ENCODE measurements at regions not wholly inside any gene's neighbourhood (a gene's known extent, or its start where the extent isn't known, plus 50 kb on each side); places are given as distances from the start of the nearest gene placed in this dataset.
"Not testable (repeated sequence)": the region's sequence is repeated elsewhere in the genome, so short reads cannot be mapped to it uniquely, and the experiment has no call there.

GRCh38 chr16:21508661-21509436 is 90.5 kb upstream of the METTL9 start:
- H3K4me3 ChIP-seq (ENCODE audit: low read depth, low read length); CTCF ChIA-PET; H3K27me3 ChIP-seq (ENCODE audit: control insufficient read depth, insufficient read depth, low read length); POLR2A ChIA-PET; DNase-seq (ENCODE audit: low read depth, low spot score); H3K27ac ChIP-seq (ENCODE audit: low read depth, low read length); H3K9me3 ChIP-seq (ENCODE audit: control insufficient read depth, insufficient read depth, low read length): not testable (repeated sequence)

GRCh38 chr16:21509437-21510086 is 89.8 kb upstream of the METTL9 start:
- CTCF ChIA-PET; H3K27me3 ChIP-seq (ENCODE audit: control insufficient read depth, insufficient read depth, low read length); H3K27ac ChIP-seq (ENCODE audit: low read depth, low read length); POLR2A ChIA-PET; H3K9me3 ChIP-seq (ENCODE audit: control insufficient read depth, insufficient read depth, low read length); DNase-seq (ENCODE audit: low read depth, low spot score); H3K4me3 ChIP-seq (ENCODE audit: low read depth, low read length): not testable (repeated sequence)

DNA sequence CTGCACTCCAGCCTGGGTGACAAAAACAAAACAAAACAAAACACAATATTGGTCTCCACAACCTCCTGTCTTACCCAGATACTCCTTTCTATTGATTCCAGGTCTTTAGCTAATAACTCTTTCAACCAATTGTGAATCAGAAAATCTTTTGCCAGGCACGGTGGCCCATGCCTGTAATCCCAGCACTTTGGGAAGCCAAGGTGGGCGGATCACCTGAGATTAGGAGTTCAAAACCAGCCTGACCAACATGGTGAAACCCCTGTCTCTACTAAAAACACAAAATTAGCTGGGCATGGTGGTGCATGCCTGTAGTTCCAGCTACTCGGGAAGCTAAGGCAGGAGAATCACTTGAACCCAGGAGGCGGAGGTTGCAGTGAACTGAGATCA is 88.5 kb upstream of the METTL9 start:
- CTCF ChIA-PET; POLR2A ChIA-PET; H3K27ac ChIP-seq (ENCODE audit: low read depth, low read length): not testable (repeated sequence)

DNA sequence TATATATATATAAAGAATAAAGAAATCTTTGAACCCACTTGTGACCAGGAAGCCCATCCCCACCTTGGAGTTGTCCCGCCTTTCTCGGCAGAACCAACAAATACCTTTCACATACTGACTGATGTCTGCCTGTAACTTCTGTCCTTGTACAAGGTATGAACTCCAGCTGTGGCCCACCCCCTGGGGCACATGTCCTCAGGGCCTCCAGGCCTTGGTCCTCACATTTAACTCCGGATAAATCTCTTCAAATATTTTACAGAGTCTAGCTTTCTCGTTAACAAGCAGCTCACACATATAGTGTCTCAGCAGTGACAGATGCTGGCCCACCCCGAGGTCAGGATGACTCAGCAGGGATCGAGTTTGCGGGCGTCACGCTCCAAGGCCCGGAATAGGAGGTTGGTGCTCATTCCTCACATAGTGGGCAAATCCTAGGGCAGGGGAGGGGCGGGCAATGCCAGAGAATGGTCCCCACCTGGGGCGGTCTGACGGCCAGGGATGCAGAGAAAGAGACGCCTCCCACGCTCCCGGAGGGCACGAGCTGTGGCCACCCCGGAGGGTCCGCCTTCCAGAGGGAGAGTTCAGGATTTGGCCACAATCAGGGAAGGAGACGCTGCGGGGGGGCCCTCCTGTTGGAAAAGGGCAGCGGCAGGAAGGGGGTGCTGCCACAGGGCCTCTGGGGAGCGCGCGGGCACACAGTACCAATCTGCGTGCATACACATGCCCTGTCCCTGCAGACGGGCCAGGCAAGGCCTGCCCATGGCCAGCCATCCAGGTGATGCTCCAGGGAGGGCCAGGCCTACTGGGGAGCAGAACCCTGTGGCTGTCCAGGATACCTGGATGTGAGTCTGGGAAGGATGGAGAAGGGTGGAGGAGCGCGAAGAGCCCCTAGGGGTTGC is 87.8 kb upstream of the METTL9 start:
- CTCF ChIA-PET; POLR2A ChIA-PET; H3K9me3 ChIP-seq (ENCODE audit: control insufficient read depth, insufficient read depth, low read length); H3K4me3 ChIP-seq (ENCODE audit: low read depth, low read length); DNase-seq (ENCODE audit: low read depth, low spot score); H3K27me3 ChIP-seq (ENCODE audit: control insufficient read depth, insufficient read depth, low read length): not testable (repeated sequence)
- H3K27ac ChIP-seq (ENCODE audit: low read depth, low read length), result peak overlapping the region; percentile 77

More for the DNA sequence above, 88.5 kb upstream of the METTL9 start:
- not testable (repeated sequence) for DNase-seq (ENCODE audit: low read depth, low spot score); H3K9me3 ChIP-seq (ENCODE audit: control insufficient read depth, insufficient read depth, low read length); H3K4me3 ChIP-seq (ENCODE audit: low read depth, low read length); H3K27me3 ChIP-seq (ENCODE audit: control insufficient read depth, insufficient read depth, low read length)

GRCh38 chr16:21512280-21513192 is 86.8 kb upstream of the METTL9 start:
- POLR2A ChIA-PET; H3K9me3 ChIP-seq (ENCODE audit: control insufficient read depth, insufficient read depth, low read length); H3K27me3 ChIP-seq (ENCODE audit: control insufficient read depth, insufficient read depth, low read length); DNase-seq (ENCODE audit: low read depth, low spot score); CTCF ChIA-PET; H3K4me3 ChIP-seq (ENCODE audit: low read depth, low read length): not testable (repeated sequence)
- H3K27ac ChIP-seq (ENCODE audit: low read depth, low read length), result peak overlapping the region; percentile 21

DNA sequence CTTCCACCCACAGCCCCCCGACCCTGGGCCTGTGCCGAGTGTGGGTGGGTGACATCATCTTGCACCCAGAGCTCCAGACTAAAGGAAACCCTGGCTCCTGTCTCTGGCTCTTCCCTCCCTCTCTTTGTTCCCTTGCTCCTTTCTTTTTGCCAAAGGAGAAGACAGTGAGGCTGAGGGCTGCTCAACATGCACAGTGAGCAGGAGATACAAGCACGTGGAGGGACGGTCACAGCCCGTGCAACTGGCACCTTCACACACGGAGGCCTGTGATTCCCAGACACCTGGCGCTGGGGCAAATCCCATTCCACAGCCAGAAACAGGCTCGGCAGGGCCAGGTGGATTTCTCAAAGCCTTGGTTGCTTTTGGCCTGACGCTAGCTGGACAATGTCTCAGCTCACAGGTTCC is 86.0 kb upstream of the METTL9 start:
- DNase-seq (ENCODE audit: low read depth, low spot score); POLR2A ChIA-PET; H3K27ac ChIP-seq (ENCODE audit: low read depth, low read length); CTCF ChIA-PET; H3K9me3 ChIP-seq (ENCODE audit: control insufficient read depth, insufficient read depth, low read length); H3K4me3 ChIP-seq (ENCODE audit: low read depth, low read length); H3K27me3 ChIP-seq (ENCODE audit: control insufficient read depth, insufficient read depth, low read length): not testable (repeated sequence)

- H3K9me3 ChIP-seq (ENCODE audit: control insufficient read depth, insufficient read depth, low read length); POLR2A ChIA-PET; DNase-seq (ENCODE audit: low read depth, low spot score); H3K27me3 ChIP-seq (ENCODE audit: control insufficient read depth, insufficient read depth, low read length); H3K27ac ChIP-seq (ENCODE audit: low read depth, low read length); H3K4me3 ChIP-seq (ENCODE audit: low read depth, low read length); CTCF ChIA-PET: not testable (repeated sequence)
Observed at GRCh38 chr16:21513812-21514473, 85.4 kb upstream of the METTL9 start.

DNA sequence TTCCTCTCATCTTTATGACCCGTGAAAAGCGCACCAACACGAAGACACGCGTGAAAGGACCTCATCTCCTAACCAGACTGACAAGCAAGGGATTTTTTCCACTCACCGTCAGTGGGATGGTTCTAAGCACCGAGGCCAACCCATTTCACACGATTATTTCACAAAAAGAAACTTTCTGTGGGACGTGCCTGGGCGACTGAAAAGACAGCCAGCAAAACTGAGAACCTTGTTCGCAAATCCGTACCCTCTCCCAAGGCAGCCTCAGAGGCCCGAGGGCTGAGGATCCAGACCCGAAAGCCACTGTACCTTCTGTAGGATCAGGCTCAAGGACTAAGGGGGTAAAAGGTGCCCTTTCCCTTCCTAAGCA is 84.9 kb upstream of the METTL9 start:
- DNase-seq (ENCODE audit: low read depth, low spot score); H3K4me3 ChIP-seq (ENCODE audit: low read depth, low read length); H3K27ac ChIP-seq (ENCODE audit: low read depth, low read length); POLR2A ChIA-PET; CTCF ChIA-PET; H3K9me3 ChIP-seq (ENCODE audit: control insufficient read depth, insufficient read depth, low read length); H3K27me3 ChIP-seq (ENCODE audit: control insufficient read depth, insufficient read depth, low read length): not testable (repeated sequence)

DNA sequence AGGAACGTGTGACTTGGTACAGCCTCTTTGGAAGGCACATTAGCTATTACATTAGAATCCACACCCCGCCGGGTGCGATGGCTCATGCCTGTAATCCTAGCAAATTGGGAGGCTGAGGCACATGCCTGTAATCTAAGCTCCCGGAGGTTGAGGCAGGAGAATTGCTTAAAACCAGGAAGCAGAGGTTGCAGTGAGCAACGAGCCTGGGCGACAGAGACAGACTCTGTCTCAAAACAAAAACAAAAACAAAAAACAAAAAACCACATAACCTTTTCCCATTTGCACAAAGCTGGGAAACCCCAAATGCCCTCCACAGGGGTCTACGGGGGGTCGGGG is 82.7 kb upstream of the METTL9 start:
- POLR2A ChIA-PET; H3K27ac ChIP-seq (ENCODE audit: low read depth, low read length); H3K4me3 ChIP-seq (ENCODE audit: low read depth, low read length); DNase-seq (ENCODE audit: low read depth, low spot score); H3K27me3 ChIP-seq (ENCODE audit: control insufficient read depth, insufficient read depth, low read length); CTCF ChIA-PET; H3K9me3 ChIP-seq (ENCODE audit: control insufficient read depth, insufficient read depth, low read length): not testable (repeated sequence)

DNA sequence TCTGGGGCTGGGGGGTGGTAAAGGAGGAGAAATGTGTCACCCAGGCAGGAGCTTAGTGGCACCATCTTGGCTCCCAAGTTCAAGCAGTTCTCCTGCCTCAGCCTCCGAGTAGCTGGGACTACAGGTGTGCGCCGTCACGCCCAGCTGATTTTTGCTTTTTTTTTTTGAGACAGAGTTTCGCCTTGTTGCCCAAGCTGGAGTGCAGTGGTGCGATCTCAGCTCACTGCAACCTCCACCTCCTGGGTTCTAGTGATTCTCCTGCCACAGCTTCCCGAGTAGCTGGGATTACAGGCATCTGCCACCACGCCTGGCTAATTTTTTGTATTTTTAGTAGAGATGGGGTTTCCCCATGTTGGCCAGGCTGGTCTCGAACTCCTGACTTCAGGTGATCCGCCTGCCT is 82.1 kb upstream of the METTL9 start:
- H3K9me3 ChIP-seq (ENCODE audit: control insufficient read depth, insufficient read depth, low read length); DNase-seq (ENCODE audit: low read depth, low spot score); CTCF ChIA-PET; H3K27me3 ChIP-seq (ENCODE audit: control insufficient read depth, insufficient read depth, low read length); POLR2A ChIA-PET; H3K27ac ChIP-seq (ENCODE audit: low read depth, low read length); H3K4me3 ChIP-seq (ENCODE audit: low read depth, low read length): not testable (repeated sequence)

All from AG04450 (cell line).